GM12873 (cell line): ENCODE measurements at regions not wholly inside any gene's neighbourhood (a gene's known extent, or its start where the extent isn't known, plus 50 kb on each side); places are given as distances from the start of the nearest gene placed in this dataset.

ENCODE experiments used
- TF ChIP-seq, protein P1 (sequence below): IDR thresholded peaks from 2 replicates; pipeline ENCODE4 v1.5.1; 2012; ENCODE audit warnings: low read depth, mild to moderate bottlenecking, moderate library complexity, low read length, control low read depth; ENCODE audit not compliant: insufficient read depth; ENCODE audit errors: missing control alignments

DNA sequence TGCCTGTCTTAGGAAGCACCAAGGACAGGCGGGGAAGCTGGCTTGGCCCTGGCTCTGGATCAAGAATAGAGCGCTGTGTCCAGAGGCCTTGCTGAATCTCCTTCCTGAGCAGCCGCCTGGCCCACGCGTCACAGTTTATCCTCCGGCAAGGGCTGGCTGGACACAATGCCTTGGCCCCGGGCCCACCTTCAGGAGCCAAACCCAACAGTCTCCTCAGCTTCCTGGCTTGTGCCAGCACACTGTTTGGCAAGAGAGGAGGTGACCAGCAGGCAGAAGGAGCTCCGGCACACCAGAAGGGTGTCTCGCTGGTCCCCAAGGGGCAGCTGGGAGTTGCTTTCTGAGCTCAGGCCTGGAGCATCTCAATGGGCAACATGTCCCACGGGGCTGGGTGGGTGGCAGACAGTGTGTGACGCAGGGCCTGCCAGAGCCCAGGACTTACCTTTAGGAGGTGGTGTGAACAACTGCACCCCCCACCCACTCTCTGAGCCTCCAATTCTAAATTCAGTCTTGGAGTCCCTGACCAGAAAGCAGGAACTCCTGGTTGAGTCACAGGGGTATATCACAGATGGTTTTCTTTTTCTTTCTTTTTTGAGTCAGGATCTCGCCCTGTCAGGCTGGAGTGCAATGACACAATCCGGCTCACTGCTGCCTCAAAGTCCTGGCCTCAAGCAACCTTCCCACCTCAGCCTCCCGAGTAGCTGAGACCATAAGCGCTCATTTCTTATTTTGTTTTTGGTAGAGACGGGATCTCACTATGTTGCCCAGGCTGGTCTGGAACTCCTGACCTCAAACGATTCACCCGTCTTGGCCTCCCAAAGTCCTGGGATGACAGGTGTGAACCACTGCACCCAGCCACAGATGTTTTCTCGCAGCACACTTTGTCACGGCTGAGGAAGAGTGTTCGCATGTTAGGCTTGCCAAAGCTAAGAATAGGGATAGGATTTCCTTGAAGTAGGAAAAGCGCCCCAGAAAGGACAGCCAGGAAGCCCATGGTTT lies 361.2 kb downstream of the BCOR start:
- TF ChIP-seq, protein P1, sequence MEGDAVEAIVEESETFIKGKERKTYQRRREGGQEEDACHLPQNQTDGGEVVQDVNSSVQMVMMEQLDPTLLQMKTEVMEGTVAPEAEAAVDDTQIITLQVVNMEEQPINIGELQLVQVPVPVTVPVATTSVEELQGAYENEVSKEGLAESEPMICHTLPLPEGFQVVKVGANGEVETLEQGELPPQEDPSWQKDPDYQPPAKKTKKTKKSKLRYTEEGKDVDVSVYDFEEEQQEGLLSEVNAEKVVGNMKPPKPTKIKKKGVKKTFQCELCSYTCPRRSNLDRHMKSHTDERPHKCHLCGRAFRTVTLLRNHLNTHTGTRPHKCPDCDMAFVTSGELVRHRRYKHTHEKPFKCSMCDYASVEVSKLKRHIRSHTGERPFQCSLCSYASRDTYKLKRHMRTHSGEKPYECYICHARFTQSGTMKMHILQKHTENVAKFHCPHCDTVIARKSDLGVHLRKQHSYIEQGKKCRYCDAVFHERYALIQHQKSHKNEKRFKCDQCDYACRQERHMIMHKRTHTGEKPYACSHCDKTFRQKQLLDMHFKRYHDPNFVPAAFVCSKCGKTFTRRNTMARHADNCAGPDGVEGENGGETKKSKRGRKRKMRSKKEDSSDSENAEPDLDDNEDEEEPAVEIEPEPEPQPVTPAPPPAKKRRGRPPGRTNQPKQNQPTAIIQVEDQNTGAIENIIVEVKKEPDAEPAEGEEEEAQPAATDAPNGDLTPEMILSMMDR, result no peak

DNA sequence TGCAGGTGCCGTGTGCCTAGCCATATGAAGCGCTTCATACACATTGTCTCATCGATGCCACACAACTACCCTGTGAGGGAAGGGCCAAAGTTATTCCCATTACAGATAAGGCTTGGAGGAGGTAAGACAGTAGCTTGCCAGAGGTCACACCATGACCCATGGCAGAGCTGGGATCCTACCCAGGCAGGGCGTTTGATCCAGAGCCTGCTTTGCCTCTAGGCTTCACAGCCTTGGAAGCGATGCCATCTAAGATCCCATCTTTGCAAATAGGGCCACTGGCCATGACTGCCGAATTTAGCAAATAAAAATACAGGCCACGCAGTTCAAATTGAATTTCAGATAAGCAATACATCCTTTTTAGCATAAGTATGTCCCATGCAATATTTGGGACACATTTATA lies 358.2 kb downstream of the BCOR start:
- TF ChIP-seq, protein P1, result no peak

DNA sequence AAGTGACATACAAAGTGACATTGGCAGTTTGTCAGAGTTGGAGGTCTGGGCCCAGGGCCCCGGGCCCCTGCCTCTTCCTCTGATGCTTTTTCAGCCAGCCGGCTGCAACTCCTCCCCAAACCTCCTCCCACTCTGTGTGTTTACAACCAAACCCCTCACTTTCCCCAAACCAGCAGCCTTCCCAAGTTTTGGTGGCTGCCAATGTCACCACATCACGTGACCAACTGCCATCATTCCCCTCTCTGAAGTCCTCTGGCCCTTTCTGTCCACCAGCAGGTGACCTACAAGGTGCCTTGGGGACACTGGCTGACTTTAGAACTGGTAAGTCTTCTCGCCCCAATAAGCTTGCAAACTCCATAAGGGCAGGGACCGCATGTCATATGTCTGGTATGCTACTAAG lies 357.7 kb downstream of the BCOR start:
- TF ChIP-seq, protein P1, result no peak

DNA sequence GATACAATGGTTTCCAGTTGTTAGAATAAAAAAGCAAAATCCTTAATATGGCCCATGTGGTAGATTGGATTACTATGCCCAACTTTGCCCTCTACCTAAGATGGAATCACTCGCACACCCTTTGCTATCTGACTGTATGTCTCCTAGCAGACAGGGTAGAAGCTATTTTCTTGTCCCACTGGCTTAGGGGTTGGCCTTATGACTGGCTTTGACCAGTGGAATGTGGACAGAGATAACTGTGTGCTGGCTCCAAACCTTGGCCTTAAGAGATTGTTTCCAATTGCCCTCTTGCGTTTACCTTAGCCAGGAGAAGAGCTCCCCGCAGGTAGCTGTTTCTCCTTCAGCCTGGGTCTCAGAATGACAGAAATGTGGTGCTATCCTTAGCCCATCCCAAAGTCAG lies 355.9 kb downstream of the BCOR start:
- TF ChIP-seq, protein P1, result no peak

DNA sequence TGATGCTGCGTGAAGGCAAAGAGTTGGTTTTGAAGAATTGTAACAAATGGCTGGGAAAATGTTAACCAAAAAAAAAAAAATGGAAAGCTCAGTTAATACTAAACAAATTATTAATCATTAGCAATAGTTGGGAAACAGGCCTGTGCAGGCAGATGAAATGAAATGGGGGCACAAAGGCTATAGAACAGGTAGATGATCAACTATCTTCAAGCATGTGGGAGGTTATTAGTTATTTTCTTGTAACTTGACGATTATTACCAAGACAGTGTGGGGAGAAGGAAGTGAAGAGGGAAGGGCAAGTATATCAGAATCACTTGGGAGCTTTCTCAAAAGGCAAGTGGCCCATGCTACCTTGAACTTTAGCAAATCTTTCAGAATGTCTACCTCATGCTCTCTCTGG lies 351.9 kb downstream of the BCOR start:
- TF ChIP-seq, protein P1, result no peak

DNA sequence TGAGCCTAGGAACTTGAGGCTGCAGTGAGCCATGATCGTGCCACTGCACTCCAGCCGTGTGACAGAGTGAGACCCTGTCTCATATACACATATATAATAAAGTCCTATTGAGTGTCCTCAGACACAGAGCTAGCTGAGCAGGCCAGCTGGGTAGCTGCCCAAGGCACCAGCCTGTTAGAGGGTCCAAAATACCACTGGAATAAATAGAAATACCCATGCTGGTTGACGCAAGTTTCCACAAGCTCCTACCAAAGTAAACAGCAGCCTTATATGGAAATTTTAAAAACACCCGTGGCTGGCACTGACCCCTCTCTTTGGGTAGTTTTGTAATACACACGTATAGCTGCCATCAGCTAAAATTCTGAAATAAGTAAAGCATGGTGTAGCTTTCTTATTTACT lies 348.6 kb downstream of the BCOR start:
- TF ChIP-seq, protein P1, result no peak

DNA sequence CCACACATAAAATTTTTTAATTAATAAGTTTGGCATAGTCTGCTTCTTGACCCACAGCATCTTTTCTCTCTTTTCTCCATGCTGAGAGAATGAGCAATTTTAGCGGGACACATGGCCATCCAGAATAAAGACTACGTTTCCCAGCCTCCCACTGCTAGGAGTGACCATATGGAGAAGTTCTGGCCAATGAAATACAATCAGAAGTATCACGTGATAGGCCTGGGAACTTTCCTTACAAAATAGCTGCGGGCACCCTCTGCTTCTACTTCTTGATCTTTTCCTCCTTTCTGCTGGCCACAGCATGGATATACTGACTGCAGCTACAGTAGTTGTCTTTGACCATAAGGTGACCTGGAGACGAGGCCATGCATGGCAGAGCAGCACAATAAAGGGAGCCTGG lies 348.0 kb downstream of the BCOR start:
- TF ChIP-seq, protein P1, result no peak
